ENCODE measurements at regions not wholly inside any gene's neighbourhood (a gene's known extent, or its start where the extent isn't known, plus 50 kb on each side); places are given as distances from the start of the nearest gene placed in this dataset.
"Not testable (repeated sequence)": the region's sequence is repeated elsewhere in the genome, so short reads cannot be mapped to it uniquely, and the experiment has no call there.

DNA sequence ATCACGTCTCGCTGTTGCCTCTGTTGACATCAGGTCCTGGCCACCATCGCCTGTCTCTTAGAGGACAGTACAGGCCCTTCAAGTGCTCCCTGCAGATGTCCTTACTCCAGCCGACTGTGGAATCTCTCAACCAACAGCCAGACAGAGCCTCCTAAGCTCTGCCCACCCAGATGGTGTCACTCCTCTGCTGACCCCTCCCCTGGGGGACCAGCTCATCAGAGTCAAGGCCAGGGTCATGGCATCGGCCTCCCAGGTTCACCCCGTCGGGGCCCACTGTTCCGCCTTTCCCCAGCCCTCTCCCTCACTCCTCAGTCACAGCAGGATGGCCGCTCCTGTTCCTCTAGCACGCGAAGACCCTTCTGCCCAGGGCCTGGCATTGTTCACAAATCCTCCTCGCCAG lies 157.3 kb upstream of the TMEM132C start:
- DNase-seq = no peak

DNA sequence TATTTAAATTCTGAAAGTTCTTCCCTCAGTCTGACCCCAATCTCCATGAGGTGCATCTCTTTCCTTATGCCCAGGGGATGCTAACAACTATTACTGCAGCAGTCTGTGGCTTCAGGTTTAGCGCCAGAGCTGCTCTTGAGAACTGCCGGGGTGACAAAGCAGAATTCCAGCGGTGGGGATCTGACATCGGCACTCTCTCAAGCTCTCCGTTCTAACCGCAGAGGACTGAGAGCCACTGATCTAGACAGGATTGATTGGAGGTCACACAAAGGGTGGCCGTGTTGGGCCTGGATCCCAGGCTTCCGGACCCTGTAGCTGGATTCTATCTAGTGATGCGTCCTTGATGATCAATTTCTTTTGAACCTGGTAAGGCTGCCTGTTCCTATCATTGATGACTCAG lies 155.6 kb upstream of the TMEM132C start:
- no peak for DNase-seq

GRCh38 chr12:128111951-128112350 lies 155.0 kb upstream of the TMEM132C start:
- DNase-seq = no peak

DNA sequence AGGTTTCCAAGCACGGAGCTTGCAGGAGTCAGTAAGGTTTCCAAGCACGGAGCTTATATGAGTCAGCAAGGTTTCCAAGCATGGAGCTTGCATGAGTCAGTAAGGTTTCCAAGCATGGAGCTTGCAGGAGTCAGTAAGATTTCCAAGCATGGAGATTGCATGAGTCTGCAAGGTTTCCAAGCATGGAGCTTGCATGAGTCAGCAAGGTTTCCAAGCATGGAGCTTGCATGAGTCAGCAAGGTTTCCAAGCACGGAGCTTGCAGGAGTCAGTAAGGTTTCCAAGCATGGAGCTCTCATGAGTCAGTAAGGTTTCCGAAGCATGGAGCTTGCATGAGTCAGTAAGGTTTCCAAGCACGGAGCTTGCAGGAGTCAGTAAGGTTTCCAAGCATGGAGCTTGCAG lies 153.7 kb upstream of the TMEM132C start:
- DNase-seq = not testable (repeated sequence)

- DNase-seq = no peak
Observed at GRCh38 chr12:128114485-128114884, 152.5 kb upstream of the TMEM132C start.

- no peak for DNase-seq
Observed at GRCh38 chr12:128116537-128116936, 150.4 kb upstream of the TMEM132C start.

- DNase-seq = no peak
Observed at GRCh38 chr12:128120035-128120434, 146.9 kb upstream of the TMEM132C start.

DNA sequence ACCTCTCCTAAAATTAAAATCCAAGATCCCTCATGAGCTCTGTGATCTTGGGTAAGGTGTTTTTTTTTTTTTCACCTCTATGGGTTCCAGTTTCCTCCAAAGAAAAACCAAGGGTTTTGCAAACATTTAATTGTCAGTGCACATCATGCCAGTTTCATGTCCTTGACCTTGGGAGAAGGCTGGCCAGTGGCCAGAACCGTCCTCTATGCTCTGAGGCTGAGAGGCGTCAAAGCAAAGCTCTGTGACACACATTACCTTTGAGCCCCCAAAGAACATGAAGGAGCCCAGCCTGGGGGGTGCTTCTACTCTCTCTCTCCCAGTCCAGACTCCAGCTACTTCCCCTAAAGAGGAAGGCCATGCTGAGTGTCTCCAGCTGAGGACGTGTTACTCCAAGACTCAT lies 145.5 kb upstream of the TMEM132C start:
- no peak for DNase-seq

DNA sequence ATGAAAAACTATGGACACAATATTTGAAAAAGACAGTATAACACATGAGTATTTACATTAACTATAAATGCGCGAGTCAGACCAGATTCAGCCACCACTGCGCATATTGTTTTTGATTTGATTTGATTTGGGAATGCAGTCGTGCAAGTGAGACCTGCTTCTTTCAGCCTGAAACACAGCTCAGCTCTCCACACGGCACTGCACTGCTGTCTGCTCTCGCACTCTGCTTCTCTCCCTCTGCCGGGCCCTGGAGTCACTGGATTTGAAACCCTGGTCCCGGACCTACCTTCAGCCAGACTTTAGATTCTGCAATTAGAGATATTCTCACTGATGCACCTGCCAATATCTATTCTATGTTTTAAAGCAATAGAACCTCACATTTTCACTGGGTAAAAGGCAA lies 143.9 kb upstream of the TMEM132C start:
- no peak for DNase-seq

DNA sequence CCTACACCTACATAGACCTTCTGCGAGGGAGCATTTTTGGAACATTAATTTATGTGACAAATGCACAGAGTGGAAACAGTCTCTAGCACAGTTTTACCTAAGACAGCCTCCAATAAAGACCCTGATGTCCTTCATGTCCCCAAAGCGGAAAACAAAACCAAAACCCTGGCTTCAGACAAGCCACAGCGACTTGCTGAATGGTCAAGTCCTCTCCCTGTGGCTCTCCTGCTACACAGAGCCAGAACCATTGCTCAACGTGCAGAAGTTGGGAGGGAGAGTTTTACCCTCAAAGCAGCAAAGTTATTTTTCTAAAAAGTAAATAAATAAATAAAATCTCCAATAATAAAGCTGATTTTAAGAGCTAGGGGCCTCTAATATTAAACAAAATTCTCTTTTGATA lies 135.0 kb upstream of the TMEM132C start:
- DNase-seq = no peak

DNA sequence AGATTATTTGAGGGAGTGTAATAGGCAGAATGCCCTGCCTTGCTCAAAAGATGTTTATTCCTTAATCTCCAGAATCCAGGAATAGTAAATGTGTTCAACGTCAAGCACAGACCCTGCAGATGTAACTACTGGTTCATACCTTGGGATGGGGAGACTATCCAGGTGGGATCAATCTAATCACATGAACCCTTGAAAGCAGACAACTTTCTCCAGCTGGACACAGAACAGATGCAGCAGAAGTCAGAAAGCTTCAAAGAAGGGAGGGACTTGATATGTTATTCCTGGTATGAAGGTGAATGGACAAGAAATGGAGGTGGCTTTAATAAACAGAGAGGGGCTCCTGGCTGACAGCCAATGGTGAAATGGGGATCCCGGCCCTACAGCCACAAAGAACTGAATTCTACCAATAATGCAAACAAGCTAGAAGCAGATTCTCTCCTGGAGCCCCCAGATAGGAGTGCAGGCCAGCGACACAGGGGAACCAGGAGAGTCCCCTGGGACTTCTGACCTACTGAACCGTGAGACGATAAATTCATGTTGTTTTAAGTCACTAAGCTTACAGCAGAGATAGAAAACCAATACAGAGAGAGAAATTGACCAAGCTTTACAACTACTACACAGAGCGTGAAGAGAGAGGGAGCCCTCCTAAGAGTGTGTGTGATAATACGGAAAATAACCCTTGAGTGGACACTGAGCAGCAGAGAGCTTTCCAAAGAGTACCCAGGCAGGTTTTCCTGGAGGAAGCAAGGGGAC lies 133.5 kb upstream of the TMEM132C start:
- no peak for DNase-seq

GRCh38 chr12:128137140-128137539 lies 129.8 kb upstream of the TMEM132C start:
- no peak for DNase-seq

DNA sequence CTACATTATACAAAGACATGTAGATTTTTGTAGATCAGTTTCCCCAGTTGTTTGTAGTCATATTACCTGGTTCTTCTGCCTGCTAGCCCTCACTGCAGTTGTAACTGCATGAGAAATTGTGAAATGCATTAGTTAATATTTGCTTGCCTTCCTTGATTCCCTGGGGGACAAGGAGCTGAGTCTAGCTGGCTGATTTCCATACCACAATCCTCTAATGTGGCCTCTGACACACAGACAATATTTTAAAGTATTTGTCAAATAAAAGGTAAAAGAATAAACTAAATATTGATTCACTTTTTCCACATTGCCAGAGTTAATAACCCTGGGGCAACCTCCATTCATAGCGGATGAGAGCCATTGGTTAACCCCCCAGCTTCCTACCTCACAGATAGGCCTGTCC lies 128.8 kb upstream of the TMEM132C start:
- no peak for DNase-seq

DNA sequence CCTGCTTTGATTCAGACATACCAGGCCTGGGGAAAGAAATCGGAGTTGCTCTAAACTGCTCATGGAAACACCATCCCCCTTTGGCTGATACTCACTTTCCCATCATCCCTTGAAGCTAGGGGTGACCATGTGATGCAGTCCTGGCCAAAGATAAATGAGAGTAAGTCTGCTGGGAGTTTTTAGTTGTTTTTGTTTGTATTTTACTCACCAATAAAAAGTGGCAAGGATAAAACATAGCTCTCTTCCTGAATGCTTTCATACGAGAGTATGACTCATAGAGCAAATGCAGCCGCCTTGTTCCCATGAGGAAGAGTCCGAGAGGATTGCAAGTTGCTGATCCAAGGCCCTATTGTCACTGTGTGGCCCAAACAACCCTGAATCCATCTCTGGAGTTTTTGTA lies 126.4 kb upstream of the TMEM132C start:
- no peak for DNase-seq

GRCh38 chr12:128150961-128151360 lies 116.0 kb upstream of the TMEM132C start:
- no peak for DNase-seq

GRCh38 chr12:128155571-128155970 lies 111.4 kb upstream of the TMEM132C start:
- no peak for DNase-seq

DNA sequence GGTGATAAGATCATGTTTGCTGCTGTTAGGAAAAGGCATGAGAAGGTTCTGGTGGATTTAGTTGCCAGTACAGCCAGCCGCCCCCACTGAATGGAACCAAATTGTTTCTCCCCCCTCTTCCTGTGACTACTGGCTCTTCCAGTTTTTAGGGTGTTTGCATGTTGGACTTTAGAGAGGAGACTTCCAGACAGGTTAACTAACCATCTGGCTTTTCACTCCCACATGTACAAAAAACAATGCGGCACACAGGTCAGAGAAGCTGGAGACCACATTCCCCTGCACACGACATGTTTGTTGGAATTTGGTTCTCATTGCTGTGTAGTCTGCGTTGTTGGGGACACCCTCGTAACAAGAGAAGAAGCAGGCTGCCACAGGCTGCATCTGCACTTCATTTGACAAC lies 103.9 kb upstream of the TMEM132C start:
- no peak for DNase-seq

DNA sequence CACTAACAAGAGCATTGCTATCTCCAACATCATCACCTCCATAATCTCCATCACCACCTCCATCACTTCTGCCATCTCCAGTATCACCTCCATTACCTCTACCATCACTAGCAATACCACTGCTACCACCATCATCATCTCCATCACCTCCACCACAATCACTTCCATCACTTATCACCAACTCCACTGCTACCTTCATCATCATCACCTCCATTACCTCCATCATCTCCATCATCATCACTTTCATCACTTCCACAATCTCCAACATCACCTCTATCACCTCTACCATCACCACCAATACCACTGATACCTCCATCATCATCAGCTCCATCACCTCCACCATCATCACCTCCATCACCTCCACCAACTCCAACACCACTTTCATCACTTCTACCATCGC lies 102.4 kb upstream of the TMEM132C start:
- no peak for DNase-seq

- no peak for DNase-seq
Observed at GRCh38 chr12:128165387-128165786, 101.6 kb upstream of the TMEM132C start.

DNA sequence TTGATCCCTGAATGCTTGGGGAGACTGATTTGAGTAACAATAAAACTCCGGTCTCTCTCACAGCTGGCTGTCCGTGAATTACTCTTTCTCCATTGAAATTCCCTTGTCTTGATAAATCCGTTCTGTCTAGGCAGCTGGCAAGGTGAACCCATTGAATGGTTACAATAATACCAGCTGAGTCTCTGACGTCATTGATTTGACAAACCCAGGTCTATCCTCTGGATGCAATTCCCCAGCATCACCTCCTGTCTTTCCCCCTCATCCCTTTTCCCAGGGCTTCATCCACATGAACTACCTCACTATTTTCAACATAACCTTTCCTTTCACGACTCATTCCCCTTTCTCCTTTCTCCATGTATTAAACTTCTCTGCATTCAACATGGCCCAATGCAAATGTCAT lies 98.7 kb upstream of the TMEM132C start:
- DNase-seq = no peak

DNA sequence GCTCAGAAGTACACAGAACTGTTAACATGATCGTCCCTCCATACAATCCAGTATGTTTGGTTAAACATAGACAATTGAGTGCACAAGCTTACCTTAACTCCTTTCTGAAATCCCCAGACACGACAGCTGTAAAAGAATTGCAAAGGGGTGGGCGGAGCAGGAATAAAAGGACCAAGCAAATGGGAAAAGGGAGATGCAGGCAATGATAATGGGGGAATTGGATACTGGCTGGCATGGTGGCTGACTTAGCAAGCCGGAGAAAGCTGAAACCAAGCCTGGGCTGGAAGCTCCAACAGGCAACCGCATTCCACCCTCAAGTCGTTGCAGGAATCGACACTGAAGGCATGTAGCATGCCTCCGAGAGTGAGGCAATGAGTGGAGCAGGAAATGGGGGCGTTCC lies 96.8 kb upstream of the TMEM132C start:
- DNase-seq = no peak

GRCh38 chr12:128178565-128178964 lies 88.4 kb upstream of the TMEM132C start:
- no peak for DNase-seq

- no peak for DNase-seq
Observed at GRCh38 chr12:128178966-128179365, 88.0 kb upstream of the TMEM132C start.

DNA sequence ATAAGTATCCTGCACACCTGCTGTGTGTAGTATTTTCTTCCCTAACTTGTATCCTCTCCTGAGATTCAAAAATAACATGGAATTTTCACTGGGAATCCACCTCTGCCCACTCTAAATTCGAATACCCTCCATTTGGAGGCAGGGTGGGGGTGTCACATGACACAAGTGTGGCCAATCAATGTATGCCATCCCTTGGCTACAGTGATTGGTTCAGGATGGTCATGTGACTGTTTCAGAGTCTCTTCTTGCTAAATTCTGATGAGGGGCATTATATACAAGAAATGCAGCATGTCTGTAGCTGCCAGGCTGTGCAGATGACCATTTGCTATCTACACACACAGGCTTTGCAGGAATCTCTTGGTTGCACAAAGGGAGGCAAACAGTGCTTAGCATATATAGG lies 86.8 kb upstream of the TMEM132C start:
- no peak for DNase-seq

GRCh38 chr12:128190052-128190451 lies 76.9 kb upstream of the TMEM132C start:
- no peak for DNase-seq
